ENCODE measurements at regions not wholly inside any gene's neighbourhood (a gene's known extent, or its start where the extent isn't known, plus 50 kb on each side); places are given as distances from the start of the nearest gene placed in this dataset.

DNA sequence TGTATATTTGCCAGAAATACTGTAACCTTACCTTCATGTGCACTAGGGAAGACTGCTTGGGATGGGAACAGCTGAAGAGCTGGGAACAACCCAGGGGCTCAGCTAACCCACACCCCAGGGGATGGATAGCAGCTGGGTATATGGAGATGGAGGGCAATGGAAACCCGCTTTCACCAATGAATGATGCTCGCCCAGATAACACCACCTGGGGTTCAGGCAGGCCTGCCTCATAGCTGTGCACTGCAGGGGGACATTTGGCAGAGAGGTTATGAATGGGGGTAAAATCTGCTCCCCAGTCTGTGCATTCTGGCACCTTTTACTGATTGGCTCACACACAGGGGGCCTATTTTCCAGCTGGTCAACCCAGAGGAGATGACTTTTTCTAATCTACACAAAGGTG, 170.7 kb downstream of the CHST1 start:
- TF ChIP-seq POLR2AphosphoS5 (IDR thresholded peaks at IDR 0.05; ENCODE audit: low read depth): no peak
- TF ChIP-seq, protein P1, sequence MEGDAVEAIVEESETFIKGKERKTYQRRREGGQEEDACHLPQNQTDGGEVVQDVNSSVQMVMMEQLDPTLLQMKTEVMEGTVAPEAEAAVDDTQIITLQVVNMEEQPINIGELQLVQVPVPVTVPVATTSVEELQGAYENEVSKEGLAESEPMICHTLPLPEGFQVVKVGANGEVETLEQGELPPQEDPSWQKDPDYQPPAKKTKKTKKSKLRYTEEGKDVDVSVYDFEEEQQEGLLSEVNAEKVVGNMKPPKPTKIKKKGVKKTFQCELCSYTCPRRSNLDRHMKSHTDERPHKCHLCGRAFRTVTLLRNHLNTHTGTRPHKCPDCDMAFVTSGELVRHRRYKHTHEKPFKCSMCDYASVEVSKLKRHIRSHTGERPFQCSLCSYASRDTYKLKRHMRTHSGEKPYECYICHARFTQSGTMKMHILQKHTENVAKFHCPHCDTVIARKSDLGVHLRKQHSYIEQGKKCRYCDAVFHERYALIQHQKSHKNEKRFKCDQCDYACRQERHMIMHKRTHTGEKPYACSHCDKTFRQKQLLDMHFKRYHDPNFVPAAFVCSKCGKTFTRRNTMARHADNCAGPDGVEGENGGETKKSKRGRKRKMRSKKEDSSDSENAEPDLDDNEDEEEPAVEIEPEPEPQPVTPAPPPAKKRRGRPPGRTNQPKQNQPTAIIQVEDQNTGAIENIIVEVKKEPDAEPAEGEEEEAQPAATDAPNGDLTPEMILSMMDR (conservative IDR thresholded peaks at IDR 0.05; ENCODE audit: low read depth in 2 of 2): no peak
- no peak for TF ChIP-seq ZNF114 (CRISPR knock-in tag; IDR thresholded peaks at IDR 0.05)
- no peak for TF ChIP-seq EZH2 (IDR thresholded peaks at IDR 0.05; ENCODE audit: low read depth, unreplicated experiment)
- no peak for TF ChIP-seq CREB1 (CRISPR knock-in tag; IDR thresholded peaks at IDR 0.05; ENCODE audit: low read depth)
- TF ChIP-seq EZH2phosphoT487 (IDR thresholded peaks at IDR 0.05; ENCODE audit: unreplicated experiment): no peak
- no peak for TF ChIP-seq REST (IDR thresholded peaks at IDR 0.05; ENCODE audit: unreplicated experiment)
- TF ChIP-seq, protein P2, sequence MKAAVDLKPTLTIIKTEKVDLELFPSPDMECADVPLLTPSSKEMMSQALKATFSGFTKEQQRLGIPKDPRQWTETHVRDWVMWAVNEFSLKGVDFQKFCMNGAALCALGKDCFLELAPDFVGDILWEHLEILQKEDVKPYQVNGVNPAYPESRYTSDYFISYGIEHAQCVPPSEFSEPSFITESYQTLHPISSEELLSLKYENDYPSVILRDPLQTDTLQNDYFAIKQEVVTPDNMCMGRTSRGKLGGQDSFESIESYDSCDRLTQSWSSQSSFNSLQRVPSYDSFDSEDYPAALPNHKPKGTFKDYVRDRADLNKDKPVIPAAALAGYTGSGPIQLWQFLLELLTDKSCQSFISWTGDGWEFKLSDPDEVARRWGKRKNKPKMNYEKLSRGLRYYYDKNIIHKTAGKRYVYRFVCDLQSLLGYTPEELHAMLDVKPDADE (IDR thresholded peaks at IDR 0.05): no peak
- no peak for TF ChIP-seq JUNB (IDR thresholded peaks at IDR 0.05; ENCODE audit: unreplicated experiment)
- no peak for TF ChIP-seq NANOG (IDR thresholded peaks at IDR 0.05; ENCODE audit: borderline replicate concordance)
- TF ChIP-seq, protein P3, sequence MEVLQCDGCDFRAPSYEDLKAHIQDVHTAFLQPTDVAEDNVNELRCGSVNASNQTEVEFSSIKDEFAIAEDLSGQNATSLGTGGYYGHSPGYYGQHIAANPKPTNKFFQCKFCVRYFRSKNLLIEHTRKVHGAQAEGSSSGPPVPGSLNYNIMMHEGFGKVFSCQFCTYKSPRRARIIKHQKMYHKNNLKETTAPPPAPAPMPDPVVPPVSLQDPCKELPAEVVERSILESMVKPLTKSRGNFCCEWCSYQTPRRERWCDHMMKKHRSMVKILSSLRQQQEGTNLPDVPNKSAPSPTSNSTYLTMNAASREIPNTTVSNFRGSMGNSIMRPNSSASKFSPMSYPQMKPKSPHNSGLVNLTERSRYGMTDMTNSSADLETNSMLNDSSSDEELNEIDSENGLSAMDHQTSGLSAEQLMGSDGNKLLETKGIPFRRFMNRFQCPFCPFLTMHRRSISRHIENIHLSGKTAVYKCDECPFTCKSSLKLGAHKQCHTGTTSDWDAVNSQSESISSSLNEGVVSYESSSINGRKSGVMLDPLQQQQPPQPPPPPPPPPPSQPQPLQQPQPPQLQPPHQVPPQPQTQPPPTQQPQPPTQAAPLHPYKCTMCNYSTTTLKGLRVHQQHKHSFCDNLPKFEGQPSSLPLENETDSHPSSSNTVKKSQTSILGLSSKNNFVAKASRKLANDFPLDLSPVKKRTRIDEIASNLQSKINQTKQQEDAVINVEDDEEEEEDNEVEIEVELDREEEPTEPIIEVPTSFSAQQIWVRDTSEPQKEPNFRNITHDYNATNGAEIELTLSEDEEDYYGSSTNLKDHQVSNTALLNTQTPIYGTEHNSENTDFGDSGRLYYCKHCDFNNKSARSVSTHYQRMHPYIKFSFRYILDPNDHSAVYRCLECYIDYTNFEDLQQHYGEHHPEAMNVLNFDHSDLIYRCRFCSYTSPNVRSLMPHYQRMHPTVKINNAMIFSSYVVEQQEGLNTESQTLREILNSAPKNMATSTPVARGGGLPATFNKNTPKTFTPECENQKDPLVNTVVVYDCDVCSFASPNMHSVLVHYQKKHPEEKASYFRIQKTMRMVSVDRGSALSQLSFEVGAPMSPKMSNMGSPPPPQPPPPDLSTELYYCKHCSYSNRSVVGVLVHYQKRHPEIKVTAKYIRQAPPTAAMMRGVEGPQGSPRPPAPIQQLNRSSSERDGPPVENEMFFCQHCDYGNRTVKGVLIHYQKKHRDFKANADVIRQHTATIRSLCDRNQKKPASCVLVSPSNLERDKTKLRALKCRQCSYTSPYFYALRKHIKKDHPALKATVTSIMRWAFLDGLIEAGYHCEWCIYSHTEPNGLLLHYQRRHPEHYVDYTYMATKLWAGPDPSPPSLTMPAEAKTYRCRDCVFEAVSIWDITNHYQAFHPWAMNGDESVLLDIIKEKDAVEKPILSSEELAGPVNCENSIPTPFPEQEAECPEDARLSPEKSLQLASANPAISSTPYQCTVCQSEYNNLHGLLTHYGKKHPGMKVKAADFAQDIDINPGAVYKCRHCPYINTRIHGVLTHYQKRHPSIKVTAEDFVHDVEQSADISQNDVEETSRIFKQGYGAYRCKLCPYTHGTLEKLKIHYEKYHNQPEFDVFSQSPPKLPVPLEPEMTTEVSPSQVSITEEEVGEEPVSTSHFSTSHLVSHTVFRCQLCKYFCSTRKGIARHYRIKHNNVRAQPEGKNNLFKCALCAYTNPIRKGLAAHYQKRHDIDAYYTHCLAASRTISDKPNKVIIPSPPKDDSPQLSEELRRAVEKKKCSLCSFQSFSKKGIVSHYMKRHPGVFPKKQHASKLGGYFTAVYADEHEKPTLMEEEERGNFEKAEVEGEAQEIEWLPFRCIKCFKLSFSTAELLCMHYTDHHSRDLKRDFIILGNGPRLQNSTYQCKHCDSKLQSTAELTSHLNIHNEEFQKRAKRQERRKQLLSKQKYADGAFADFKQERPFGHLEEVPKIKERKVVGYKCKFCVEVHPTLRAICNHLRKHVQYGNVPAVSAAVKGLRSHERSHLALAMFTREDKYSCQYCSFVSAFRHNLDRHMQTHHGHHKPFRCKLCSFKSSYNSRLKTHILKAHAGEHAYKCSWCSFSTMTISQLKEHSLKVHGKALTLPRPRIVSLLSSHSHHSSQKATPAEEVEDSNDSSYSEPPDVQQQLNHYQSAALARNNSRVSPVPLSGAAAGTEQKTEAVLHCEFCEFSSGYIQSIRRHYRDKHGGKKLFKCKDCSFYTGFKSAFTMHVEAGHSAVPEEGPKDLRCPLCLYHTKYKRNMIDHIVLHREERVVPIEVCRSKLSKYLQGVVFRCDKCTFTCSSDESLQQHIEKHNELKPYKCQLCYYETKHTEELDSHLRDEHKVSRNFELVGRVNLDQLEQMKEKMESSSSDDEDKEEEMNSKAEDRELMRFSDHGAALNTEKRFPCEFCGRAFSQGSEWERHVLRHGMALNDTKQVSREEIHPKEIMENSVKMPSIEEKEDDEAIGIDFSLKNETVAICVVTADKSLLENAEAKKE (CRISPR knock-in tag; IDR thresholded peaks at IDR 0.05): no peak
- no peak for TF ChIP-seq ZNF331 (CRISPR knock-in tag; IDR thresholded peaks at IDR 0.05; ENCODE audit: low read depth)

Data from GM23338 (cell line).